UCSD-AML1 (cell line): ENCODE measurements at regions not wholly inside any gene's neighbourhood (a gene's known extent, or its start where the extent isn't known, plus 50 kb on each side); places are given as distances from the start of the nearest gene placed in this dataset.
"Not testable (repeated sequence)": the region's sequence is repeated elsewhere in the genome, so short reads cannot be mapped to it uniquely, and the experiment has no call there.

ENCODE experiments used
- DNase-seq: peaks from one replicate; lab custom pipeline; 2025; ENCODE audit not compliant: unreplicated experiment; lab: John Stamatoyannopoulos, UW

- DNase-seq: not testable (repeated sequence)
Observed at GRCh38 chr15:22665059-22665702, 121.3 kb upstream of the NIPA1 start.

GRCh38 chr15:22665711-22666110 lies 120.7 kb upstream of the NIPA1 start:
- not testable (repeated sequence) for DNase-seq

GRCh38 chr15:22684786-22685185 lies 101.7 kb upstream of the NIPA1 start:
- not testable (repeated sequence) for DNase-seq

GRCh38 chr15:22699881-22700280 lies 86.6 kb upstream of the NIPA1 start:
- DNase-seq: not testable (repeated sequence)

GRCh38 chr15:22710831-22711341 lies 75.6 kb upstream of the NIPA1 start:
- not testable (repeated sequence) for DNase-seq

- DNase-seq: not testable (repeated sequence)
Observed at GRCh38 chr15:22713933-22714332, 72.5 kb upstream of the NIPA1 start.

GRCh38 chr15:22714358-22715132 lies 71.9 kb upstream of the NIPA1 start:
- DNase-seq: not testable (repeated sequence)

GRCh38 chr15:22715133-22715845 lies 71.2 kb upstream of the NIPA1 start:
- not testable (repeated sequence) for DNase-seq

- not testable (repeated sequence) for DNase-seq
Observed at GRCh38 chr15:22719980-22720379, 66.5 kb upstream of the NIPA1 start.

- DNase-seq: not testable (repeated sequence)
Observed at GRCh38 chr15:22726104-22726503, 60.3 kb upstream of the NIPA1 start.

- not testable (repeated sequence) for DNase-seq
Observed at GRCh38 chr15:22735067-22735466, 51.4 kb upstream of the NIPA1 start.

GRCh38 chr15:22735781-22736180 lies 50.7 kb upstream of the NIPA1 start:
- DNase-seq: no peak

- not testable (repeated sequence) for DNase-seq
Observed at GRCh38 chr15:22736200-22736599, 50.2 kb upstream of the NIPA1 start.
